Keratinocyte (primary cell): ENCODE measurements at regions not wholly inside any gene's neighbourhood (a gene's known extent, or its start where the extent isn't known, plus 50 kb on each side); places are given as distances from the start of the nearest gene placed in this dataset.

Experiments used
- DNase-seq: peaks from one replicate; pipeline ENCODE4 v3.0.0-alpha.2; 2011; ENCODE audit warnings: low read depth, missing footprints, low spot score
- FAIRE-seq: peaks from 2 replicates; lab custom pipeline; 2011; peaks lifted over from hg19 to GRCh38; lab: Jason Lieb, UNC
- H2AFZ ChIP-seq: 2 replicates; pipeline ENCODE4 v1.6.0; 2012; ENCODE audit warnings: low read length, control low read depth, inconsistent platforms; ENCODE audit not compliant: control insufficient read depth
- H3K27ac ChIP-seq: 2 replicates; pipeline ENCODE4 v1.5.1; 2011; ENCODE audit warnings: low read length; ENCODE audit not compliant: control insufficient read depth, insufficient read depth
- H3K27me3 ChIP-seq: 3 replicates; pipeline ENCODE4 v1.6.0; 2011; ENCODE audit warnings: low read length; ENCODE audit not compliant: control insufficient read depth, insufficient read depth; ENCODE audit errors: extremely low read depth
- H3K36me3 ChIP-seq, 2 experiments: 2 replicates in 1 of 2; 3 replicates in 1 of 2; pipeline ENCODE4 v1.5.1; 2011; ENCODE audit warnings: low read length in 2 of 2, mild to moderate bottlenecking in 1 of 2; ENCODE audit not compliant: control insufficient read depth in 2 of 2, insufficient read depth in 2 of 2; ENCODE audit errors: extremely low read depth in 1 of 2
- H3K4me1 ChIP-seq: 3 replicates; pipeline ENCODE4 v1.5.1; 2011; ENCODE audit warnings: low read length; ENCODE audit not compliant: control insufficient read depth, insufficient read depth; ENCODE audit errors: extremely low read depth
- H3K4me2 ChIP-seq: 3 replicates; pipeline ENCODE4 v1.6.0; 2011; ENCODE audit warnings: low read depth, low read length; ENCODE audit not compliant: control insufficient read depth, insufficient read depth; ENCODE audit errors: extremely low read depth
- H3K4me3 ChIP-seq, 3 experiments: fragments of 200-600 bp in 1 of 3; sonication (generic) in 1 of 3; 2 replicates in 2 of 3; 3 replicates in 1 of 3; pipeline ENCODE4 v1.5.1; 2011 to 2016; ENCODE audit warnings: low read length in 3 of 3, mild to moderate bottlenecking in 3 of 3, control low read depth in 2 of 3, inconsistent platforms in 1 of 3, low read depth in 1 of 3, mixed read lengths in 1 of 3, mixed run types in 1 of 3, moderate library complexity in 1 of 3; ENCODE audit not compliant: control insufficient read depth in 2 of 3, insufficient read depth in 2 of 3; ENCODE audit errors: extremely low read depth in 1 of 3
- H3K79me2 ChIP-seq: 2 replicates; pipeline ENCODE4 v1.6.0; 2012; ENCODE audit warnings: low read length; ENCODE audit not compliant: control insufficient read depth, insufficient read depth
- H3K9ac ChIP-seq: 3 replicates; pipeline ENCODE4 v1.6.0; 2011; ENCODE audit warnings: low read length; ENCODE audit not compliant: control insufficient read depth, insufficient read depth; ENCODE audit errors: extremely low read depth
- H3K9me1 ChIP-seq: 3 replicates; pipeline ENCODE4 v1.6.0; 2011; ENCODE audit warnings: low read length; ENCODE audit not compliant: control insufficient read depth, insufficient read depth; ENCODE audit errors: extremely low read depth
- H3K9me3 ChIP-seq: 2 replicates; pipeline ENCODE4 v1.5.1; 2012; ENCODE audit warnings: low read depth, low read length; ENCODE audit not compliant: control insufficient read depth
- H4K20me1 ChIP-seq: 3 replicates; pipeline ENCODE4 v1.6.0; 2011; ENCODE audit warnings: low read length; ENCODE audit not compliant: control insufficient read depth, insufficient read depth; ENCODE audit errors: extremely low read depth
- EZH2 ChIP-seq: IDR thresholded peaks from one replicate; pipeline ENCODE4 v1.6.1; 2012; ENCODE audit warnings: inconsistent platforms, mild to moderate bottlenecking, low read length, moderate library complexity
- dilution Hi-C: fragments of 300-500 bp; cut with MboI; formaldehyde crosslinking; loops from one replicate; pipeline ENCODE4 v1.7.0; 2020; ENCODE audit warnings: low sequenced_read_pairs; ENCODE audit not compliant: extremely low pct_ligation_motif_present
- TF ChIP-seq, protein P1 (sequence below), 3 experiments: IDR thresholded peaks in 1 of 3; conservative IDR thresholded peaks in 1 of 3; optimal IDR thresholded peaks in 1 of 3; 2 replicates in 2 of 3; 3 replicates in 1 of 3; pipeline versions ENCODE3 to v1.5.1; 2011; ENCODE audit warnings: low read length in 3 of 3, mild to moderate bottlenecking in 3 of 3, moderate library complexity in 2 of 3, control low read depth in 1 of 3, inconsistent platforms in 1 of 3; ENCODE audit not compliant: insufficient read depth in 2 of 3; ENCODE audit errors: extremely low read depth in 1 of 3

DNA sequence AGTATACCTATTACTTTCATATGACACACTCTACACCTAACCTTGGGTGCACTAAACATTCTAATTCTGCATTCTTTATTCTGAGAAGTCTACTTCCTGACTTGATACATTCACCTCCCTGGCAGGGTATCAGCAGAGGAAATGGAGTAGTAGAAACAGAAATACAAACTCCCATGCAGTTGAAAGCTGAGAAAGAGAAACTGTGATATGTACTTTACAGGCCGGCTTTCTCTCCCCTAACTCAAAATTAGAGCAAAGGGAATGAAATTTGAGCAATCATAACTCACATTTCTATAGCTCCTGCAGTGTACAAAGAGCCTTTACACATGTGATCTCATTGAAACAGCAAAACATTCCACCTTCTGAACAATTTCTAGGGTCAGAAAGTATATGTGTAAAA, 135.5 kb upstream of the COL8A1 start:
- Histone ChIP-seq H3K9me1 (peaks cover 3% of the 10 kb centered on the region), H3K9ac (no peak overlapping the region)

DNA sequence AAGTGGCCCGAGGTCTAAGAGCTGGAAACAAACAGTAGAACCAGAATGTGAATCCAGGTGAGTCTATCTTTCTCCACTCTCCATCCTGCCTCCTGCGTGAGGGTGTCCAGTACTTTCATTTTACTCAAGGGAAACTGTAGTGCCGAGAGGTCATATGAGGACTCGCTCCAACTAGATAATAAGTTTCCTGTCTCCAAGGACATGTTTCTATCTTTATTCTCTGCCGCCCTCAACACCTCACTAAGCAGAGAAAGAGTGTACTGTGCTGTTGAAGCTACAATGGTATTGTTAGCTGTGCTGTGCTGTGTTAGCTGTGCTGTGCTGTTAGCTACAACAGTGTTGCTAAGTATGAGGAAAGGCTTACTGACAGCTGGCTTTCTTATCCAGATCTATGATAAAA, 137.9 kb upstream of the COL8A1 start:
- FAIRE-seq: no peak
- H3K27ac ChIP-seq: no peak overlapping the region
- H3K27me3 ChIP-seq: no peaks in the 10 kb centered on the region
- H3K9me1 ChIP-seq: peaks cover 3% of the 10 kb centered on the region
- H4K20me1 ChIP-seq: no peaks in the 10 kb centered on the region
- peaks cover 18% of the 10 kb centered on the region for H3K4me1 ChIP-seq
- peak overlapping the region; percentile 83 for H3K4me2 ChIP-seq
- H3K9me3 ChIP-seq: no peaks in the 10 kb centered on the region
- no peak for DNase-seq
- no peaks in the 10 kb centered on the region for H3K79me2 ChIP-seq
- peak overlapping the region; percentile 98 for H2AFZ ChIP-seq
- no peak overlapping the region for H3K9ac ChIP-seq
- no peaks in the 10 kb centered on the region for H3K36me3 ChIP-seq
- peak overlapping the region in 2 of 3 experiments; percentile 48 to 49 for H3K4me3 ChIP-seq
- TF ChIP-seq, protein P1, sequence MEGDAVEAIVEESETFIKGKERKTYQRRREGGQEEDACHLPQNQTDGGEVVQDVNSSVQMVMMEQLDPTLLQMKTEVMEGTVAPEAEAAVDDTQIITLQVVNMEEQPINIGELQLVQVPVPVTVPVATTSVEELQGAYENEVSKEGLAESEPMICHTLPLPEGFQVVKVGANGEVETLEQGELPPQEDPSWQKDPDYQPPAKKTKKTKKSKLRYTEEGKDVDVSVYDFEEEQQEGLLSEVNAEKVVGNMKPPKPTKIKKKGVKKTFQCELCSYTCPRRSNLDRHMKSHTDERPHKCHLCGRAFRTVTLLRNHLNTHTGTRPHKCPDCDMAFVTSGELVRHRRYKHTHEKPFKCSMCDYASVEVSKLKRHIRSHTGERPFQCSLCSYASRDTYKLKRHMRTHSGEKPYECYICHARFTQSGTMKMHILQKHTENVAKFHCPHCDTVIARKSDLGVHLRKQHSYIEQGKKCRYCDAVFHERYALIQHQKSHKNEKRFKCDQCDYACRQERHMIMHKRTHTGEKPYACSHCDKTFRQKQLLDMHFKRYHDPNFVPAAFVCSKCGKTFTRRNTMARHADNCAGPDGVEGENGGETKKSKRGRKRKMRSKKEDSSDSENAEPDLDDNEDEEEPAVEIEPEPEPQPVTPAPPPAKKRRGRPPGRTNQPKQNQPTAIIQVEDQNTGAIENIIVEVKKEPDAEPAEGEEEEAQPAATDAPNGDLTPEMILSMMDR (optimal IDR thresholded peaks at IDR 0.05 in 1 of 3, IDR thresholded peaks at IDR 0.05 in 1 of 3, conservative IDR thresholded peaks at IDR 0.05 in 1 of 3; ENCODE audit: extremely low read depth in 1 of 3, insufficient read depth in 2 of 3, low read length in 3 of 3): no peak
- no peak for TF ChIP-seq EZH2
- dilution Hi-C loops: no loop called here

More for the DNA sequence above, 135.5 kb upstream of the COL8A1 start:
- H3K4me3 ChIP-seq: no peak overlapping the region
- dilution Hi-C loops: no loop called here
- DNase-seq (no peak), FAIRE-seq (peak; percentile 46)
- H3K79me2 ChIP-seq: no peaks in the 10 kb centered on the region
- TF ChIP-seq, protein P1 (optimal IDR thresholded peaks at IDR 0.05 in 1 of 3, IDR thresholded peaks at IDR 0.05 in 1 of 3, conservative IDR thresholded peaks at IDR 0.05 in 1 of 3; ENCODE audit: extremely low read depth in 1 of 3, insufficient read depth in 2 of 3, low read length in 3 of 3): no peak
- no peak for TF ChIP-seq EZH2
- H3K27ac ChIP-seq: no peak overlapping the region
- H4K20me1 ChIP-seq: no peaks in the 10 kb centered on the region
- peaks cover 22% of the 10 kb centered on the region for H3K4me1 ChIP-seq
- no peaks in the 10 kb centered on the region for H3K36me3 ChIP-seq
- H3K9me3 ChIP-seq: no peaks in the 10 kb centered on the region
- H3K4me2 ChIP-seq: no peak overlapping the region
- no peaks in the 10 kb centered on the region for H3K27me3 ChIP-seq
- H2AFZ ChIP-seq: peak overlapping the region; percentile 82
